Suprapubic skin (tissue), 4 donors: ENCODE measurements at regions not wholly inside any gene's neighbourhood (a gene's known extent, or its start where the extent isn't known, plus 50 kb on each side); places are given as distances from the start of the nearest gene placed in this dataset.
"Not testable (repeated sequence)": the region's sequence is repeated elsewhere in the genome, so short reads cannot be mapped to it uniquely, and the experiment has no call there.

Experiments
- CTCF ChIP-seq, 2 donors: fragments of 200-600 bp in 1 of 2; fragments of 450-650 bp in 1 of 2; sonication (generic) in 1 of 2; IDR thresholded peaks; one replicate each; pipeline ENCODE4 v1.5.1; 2016 to 2019; ENCODE audit warnings: antibody characterized with exemption in 2 of 2, mild to moderate bottlenecking in 1 of 2, moderate library complexity in 1 of 2
- EP300 ChIP-seq: sonication (generic); formaldehyde crosslinking; IDR thresholded peaks from one replicate; pipeline ENCODE4 v1.6.1; 2017; ENCODE audit warnings: antibody characterized with exemption
- POLR2A ChIP-seq, 2 donors: fragments of 450-650 bp; IDR thresholded peaks; one replicate each; pipeline ENCODE4 v1.6.1; 2017; ENCODE audit warnings: antibody characterized with exemption in 2 of 2, mild to moderate bottlenecking in 2 of 2, moderate library complexity in 2 of 2
- POLR2AphosphoS5 ChIP-seq, 3 donors: sonication (generic); formaldehyde crosslinking; IDR thresholded peaks; one replicate each; pipeline ENCODE4 v1.6.1; 2017; ENCODE audit warnings: antibody characterized with exemption in 3 of 3

GRCh38 chr9:65427361-65427760, 142.4 kb upstream of the FOXD4L5 start:
- TF ChIP-seq POLR2AphosphoS5 (IDR thresholded peaks at IDR 0.05); CTCF (IDR thresholded peaks at IDR 0.05); EP300; POLR2A (IDR thresholded peaks at IDR 0.05): not testable (repeated sequence)
